Trophoblast cell (in vitro differentiated cells and primary cell): ENCODE measurements at regions not wholly inside any gene's neighbourhood (a gene's known extent, or its start where the extent isn't known, plus 50 kb on each side); places are given as distances from the start of the nearest gene placed in this dataset.

Source experiments
- DNase-seq, 2 donors: peaks; one replicate each; pipeline ENCODE4 v3.0.0-alpha.2; 2016
- H2AFZ ChIP-seq: 2 replicates; pipeline ENCODE4 v1.6.1; 2013; ENCODE audit warnings: low read length, moderate library complexity, mild to moderate bottlenecking; ENCODE audit not compliant: insufficient read depth, poor library complexity
- H2AK5ac ChIP-seq: 2 replicates; pipeline ENCODE4 v1.6.1; 2013; ENCODE audit warnings: mild to moderate bottlenecking, low read length
- H2BK120ac ChIP-seq: 2 replicates; pipeline ENCODE4 v1.6.1; 2013; ENCODE audit warnings: low read length, mild to moderate bottlenecking, moderate library complexity; ENCODE audit not compliant: insufficient read depth, poor library complexity
- H2BK12ac ChIP-seq: 2 replicates; pipeline ENCODE4 v1.6.1; 2013; ENCODE audit warnings: mild to moderate bottlenecking, low read length, moderate library complexity
- H2BK5ac ChIP-seq: 2 replicates; pipeline ENCODE4 v1.6.1; 2013; ENCODE audit warnings: low read length, low read depth, moderate library complexity, mild to moderate bottlenecking; ENCODE audit not compliant: poor library complexity
- H3K14ac ChIP-seq: 2 replicates; pipeline ENCODE4 v1.6.1; 2013; ENCODE audit warnings: mild to moderate bottlenecking, low read length
- H3K18ac ChIP-seq: 2 replicates; pipeline ENCODE4 v1.6.1; 2013; ENCODE audit warnings: mild to moderate bottlenecking, low read length
- H3K23ac ChIP-seq: 2 replicates; pipeline ENCODE4 v1.6.1; 2013; ENCODE audit warnings: low read length
- H3K27ac ChIP-seq: 2 replicates; pipeline ENCODE4 v1.5.1; 2013; ENCODE audit warnings: low read depth, mild to moderate bottlenecking, inconsistent platforms, low read length, moderate library complexity
- H3K27me3 ChIP-seq: 2 replicates; pipeline ENCODE4 v1.6.1; 2013; ENCODE audit warnings: inconsistent platforms, mild to moderate bottlenecking, low read length, moderate library complexity; ENCODE audit not compliant: insufficient read depth
- H3K36me3 ChIP-seq, 2 experiments: 1 replicate in 1 of 2; 2 replicates in 1 of 2; pipeline ENCODE4 v1.6.1; 2013; ENCODE audit warnings: low read length in 2 of 2, mild to moderate bottlenecking in 2 of 2, moderate library complexity in 1 of 2; ENCODE audit not compliant: insufficient read depth in 2 of 2, control insufficient read depth in 1 of 2
- H3K4ac ChIP-seq: 2 replicates; pipeline ENCODE4 v1.6.1; 2013; ENCODE audit warnings: low read depth, mild to moderate bottlenecking, low read length, moderate library complexity
- H3K4me1 ChIP-seq, 2 experiments: 1 replicate in 1 of 2; 2 replicates in 1 of 2; pipeline ENCODE4 v1.6.1; 2013; ENCODE audit warnings: low read length in 2 of 2, mild to moderate bottlenecking in 2 of 2, moderate library complexity in 1 of 2; ENCODE audit not compliant: insufficient read depth in 2 of 2, control insufficient read depth in 1 of 2
- H3K4me2 ChIP-seq: 2 replicates; pipeline ENCODE4 v1.6.1; 2013; ENCODE audit warnings: inconsistent platforms, mild to moderate bottlenecking, low read length, moderate library complexity
- H3K4me3 ChIP-seq: 2 replicates; pipeline ENCODE4 v1.5.1; 2013; ENCODE audit warnings: mild to moderate bottlenecking, low read depth, low read length, inconsistent platforms
- H3K79me1 ChIP-seq: one replicate; pipeline ENCODE4 v1.6.1; 2013; ENCODE audit warnings: low read length
- H3K79me2 ChIP-seq: 2 replicates; pipeline ENCODE4 v1.6.1; 2013; ENCODE audit warnings: low read length, mild to moderate bottlenecking; ENCODE audit not compliant: control insufficient read depth, insufficient read depth, poor library complexity
- H3K9ac ChIP-seq: 2 replicates; pipeline ENCODE4 v1.6.1; 2013; ENCODE audit warnings: mild to moderate bottlenecking, low read length
- H3K9me3 ChIP-seq: 2 replicates; pipeline ENCODE4 v1.6.1; 2013; ENCODE audit warnings: low read depth, mild to moderate bottlenecking, control low read depth, inconsistent platforms, low read length; ENCODE audit not compliant: insufficient read depth
- H4K12ac ChIP-seq: 2 replicates; pipeline ENCODE4 v1.6.1; 2013; ENCODE audit warnings: low read depth, mild to moderate bottlenecking, low read length, moderate library complexity
- H4K8ac ChIP-seq: 2 replicates; pipeline ENCODE4 v1.6.1; 2013; ENCODE audit warnings: low read depth, mild to moderate bottlenecking, low read length, moderate library complexity
- H4K91ac ChIP-seq: one replicate; pipeline ENCODE4 v1.6.1; 2013; ENCODE audit warnings: low read depth, mild to moderate bottlenecking, low read length, moderate library complexity
- WGBS: extraction: QIAGEN DNeasy Blood & Tissue Kit; methylation state at CpG from one replicate; pipeline ENCODE4 v1.1.7; 2013; ENCODE audit warnings: missing lambda C conversion rate; ENCODE audit not compliant: insufficient read length, insufficient coverage; ENCODE audit errors: extremely low coverage; 5-methylcytosine and 5-hydroxymethylcytosine counted together

GRCh38 chr9:110128664-110129329 lies 79.2 kb downstream of the C9orf152 start:
- Histone ChIP-seq H3K9ac (no peak overlapping the region), H3K27ac (no peak overlapping the region), H4K12ac (no peak overlapping the region), H3K36me3 (no peaks in the 10 kb centered on the region), H3K27me3 (no peaks in the 10 kb centered on the region), H3K79me2 (peaks cover 12% of the 10 kb centered on the region), H2AK5ac (no peak overlapping the region), H3K18ac (peak overlapping the region; percentile 25), H4K91ac (peak overlapping the region; percentile 55), H3K9me3 (no peaks in the 10 kb centered on the region), H2BK120ac (no peak overlapping the region), H3K79me1 (peaks cover 35% of the 10 kb centered on the region), H3K4me3 (no peak overlapping the region), H3K14ac (peak overlapping the region; percentile 13), H4K8ac (no peak overlapping the region), H3K4me1 (peaks cover 50 to 55% of the 10 kb centered on the region in 2 experiments), H2AFZ (no peak overlapping the region), H2BK5ac (no peak overlapping the region), H2BK12ac (peak overlapping the region; percentile 51), H3K4me2 (peak overlapping the region; percentile 35), H3K23ac (no peak overlapping the region), H3K4ac (peak overlapping the region; percentile 65)
- no CpG with 5 or more reads among the region's 7 CpGs for WGBS
- no peak for DNase-seq

- no CpG with 5 or more reads among the region's 1 CpG for WGBS
- H3K18ac ChIP-seq = no peak overlapping the region
- peak overlapping the region; percentile 10 for H3K4me2 ChIP-seq
- no peak overlapping the region for H2BK5ac ChIP-seq
- H3K9me3 ChIP-seq = no peaks in the 10 kb centered on the region
- H3K4me3 ChIP-seq = no peak overlapping the region
- H3K4me1 ChIP-seq = peaks cover 45 to 50% of the 10 kb centered on the region in 2 experiments
- H3K27ac ChIP-seq = no peak overlapping the region
- peak overlapping the region; percentile 30 for H3K4ac ChIP-seq
- no peaks in the 10 kb centered on the region for H3K27me3 ChIP-seq
- no peak for DNase-seq
- H4K91ac ChIP-seq = no peak overlapping the region
- no peak overlapping the region for H3K14ac ChIP-seq
- H2AK5ac ChIP-seq = no peak overlapping the region
- no peaks in the 10 kb centered on the region for H3K36me3 ChIP-seq
- H4K12ac ChIP-seq = no peak overlapping the region
- no peak overlapping the region for H3K9ac ChIP-seq
- H4K8ac ChIP-seq = no peak overlapping the region
- H3K23ac ChIP-seq = no peak overlapping the region
- H3K79me1 ChIP-seq = peaks cover 31% of the 10 kb centered on the region
- no peak overlapping the region for H2BK120ac ChIP-seq
- H3K79me2 ChIP-seq = peaks cover 12% of the 10 kb centered on the region
- H2BK12ac ChIP-seq = no peak overlapping the region
- H2AFZ ChIP-seq = no peak overlapping the region
Measured at GRCh38 chr9:110129425-110129824, 78.5 kb downstream of the C9orf152 start.

GRCh38 chr9:110130211-110130610 lies 77.7 kb downstream of the C9orf152 start:
- Histone ChIP-seq H4K12ac (no peak overlapping the region), H3K9ac (no peak overlapping the region), H3K79me1 (peaks cover 27% of the 10 kb centered on the region), H2AFZ (no peak overlapping the region), H3K36me3 (no peaks in the 10 kb centered on the region), H3K9me3 (no peaks in the 10 kb centered on the region), H3K4me3 (no peak overlapping the region), H3K14ac (no peak overlapping the region), H2BK5ac (no peak overlapping the region), H3K4me1 (peaks cover 41 to 45% of the 10 kb centered on the region in 2 experiments), H2BK12ac (no peak overlapping the region), H3K27me3 (no peaks in the 10 kb centered on the region), H3K18ac (no peak overlapping the region), H3K79me2 (peaks cover 12% of the 10 kb centered on the region), H3K27ac (peak overlapping the region; percentile 63), H2AK5ac (no peak overlapping the region), H4K91ac (no peak overlapping the region), H2BK120ac (no peak overlapping the region), H4K8ac (no peak overlapping the region), H3K23ac (no peak overlapping the region), H3K4me2 (no peak overlapping the region), H3K4ac (no peak overlapping the region)
- no CpG with 5 or more reads among the region's 3 CpGs for WGBS
- DNase-seq = no peak

GRCh38 chr9:110130791-110131416 lies 77.1 kb downstream of the C9orf152 start:
- no peak overlapping the region for H3K23ac ChIP-seq
- no peaks in the 10 kb centered on the region for H3K9me3 ChIP-seq
- H4K12ac ChIP-seq = no peak overlapping the region
- no peak overlapping the region for H3K14ac ChIP-seq
- no peak overlapping the region for H3K4me3 ChIP-seq
- H2BK5ac ChIP-seq = no peak overlapping the region
- H3K36me3 ChIP-seq = no peaks in the 10 kb centered on the region
- no peak overlapping the region for H3K4ac ChIP-seq
- no peaks in the 10 kb centered on the region for H3K27me3 ChIP-seq
- no CpG with 5 or more reads among the region's 6 CpGs for WGBS
- H3K18ac ChIP-seq = no peak overlapping the region
- DNase-seq = no peak
- H3K27ac ChIP-seq = peak overlapping the region; percentile 63
- H3K79me1 ChIP-seq = peaks cover 22% of the 10 kb centered on the region
- H3K9ac ChIP-seq = no peak overlapping the region
- no peak overlapping the region for H2AFZ ChIP-seq
- H3K4me2 ChIP-seq = peak overlapping the region; percentile 41
- no peak overlapping the region for H2BK120ac ChIP-seq
- no peak overlapping the region for H4K91ac ChIP-seq
- peaks cover 38 to 43% of the 10 kb centered on the region in 2 experiments for H3K4me1 ChIP-seq
- no peak overlapping the region for H2AK5ac ChIP-seq
- no peak overlapping the region for H2BK12ac ChIP-seq
- peaks cover 10% of the 10 kb centered on the region for H3K79me2 ChIP-seq
- no peak overlapping the region for H4K8ac ChIP-seq
